ENCODE measurements at regions not wholly inside any gene's neighbourhood (a gene's known extent, or its start where the extent isn't known, plus 50 kb on each side); places are given as distances from the start of the nearest gene placed in this dataset.
"Not testable (repeated sequence)": the region's sequence is repeated elsewhere in the genome, so short reads cannot be mapped to it uniquely, and the experiment has no call there.

DNA sequence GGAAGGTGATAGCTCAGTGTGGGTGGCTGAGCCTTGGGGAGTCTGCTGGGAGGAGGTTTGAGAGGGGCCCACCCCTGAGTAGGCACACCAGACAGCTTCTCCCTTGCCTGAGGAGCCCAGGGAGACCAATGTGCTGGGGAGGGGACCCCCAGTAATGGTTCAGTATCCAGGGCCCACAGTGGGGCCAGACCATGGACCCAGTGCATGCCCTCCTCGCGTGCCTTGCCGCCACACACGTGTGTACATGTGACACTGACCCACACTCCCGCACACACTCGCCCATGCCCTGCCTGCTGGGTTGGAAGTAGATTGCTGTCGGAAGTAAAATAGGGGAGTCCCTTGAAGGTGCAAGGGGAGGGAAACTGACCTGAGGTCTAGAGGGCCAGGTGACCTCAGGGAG lies 184.3 kb downstream of the TBC1D2B start:
- H3K27ac Mint-ChIP-seq (ENCODE audit: unreplicated experiment); H3K27me3 Mint-ChIP-seq (ENCODE audit: unreplicated experiment); DNase-seq (ENCODE audit: extremely low spot score, unreplicated experiment); H3K4me3 Mint-ChIP-seq (ENCODE audit: unreplicated experiment); H3K9me3 Mint-ChIP-seq (ENCODE audit: unreplicated experiment); H3K36me3 Mint-ChIP-seq (ENCODE audit: unreplicated experiment): not testable (repeated sequence)
- peaks cover 50% of the 10 kb centered on the region for H3K4me1 Mint-ChIP-seq (ENCODE audit: unreplicated experiment)

GRCh38 chr15:77892335-77892734 lies 185.2 kb downstream of the TBC1D2B start:
- Mint-ChIP-seq H3K27ac (ENCODE audit: unreplicated experiment) (no peak overlapping the region), H3K4me3 (ENCODE audit: unreplicated experiment) (no peak overlapping the region), H3K27me3 (ENCODE audit: unreplicated experiment) (no peaks in the 10 kb centered on the region), H3K36me3 (ENCODE audit: unreplicated experiment) (no peaks in the 10 kb centered on the region), H3K9me3 (ENCODE audit: unreplicated experiment) (no peaks in the 10 kb centered on the region), H3K4me1 (ENCODE audit: unreplicated experiment) (peaks cover 54% of the 10 kb centered on the region)
- no peak for TF ChIP-seq CTCF (IDR thresholded peaks at IDR 0.05)
- no peak for DNase-seq (ENCODE audit: extremely low spot score, unreplicated experiment)

DNA sequence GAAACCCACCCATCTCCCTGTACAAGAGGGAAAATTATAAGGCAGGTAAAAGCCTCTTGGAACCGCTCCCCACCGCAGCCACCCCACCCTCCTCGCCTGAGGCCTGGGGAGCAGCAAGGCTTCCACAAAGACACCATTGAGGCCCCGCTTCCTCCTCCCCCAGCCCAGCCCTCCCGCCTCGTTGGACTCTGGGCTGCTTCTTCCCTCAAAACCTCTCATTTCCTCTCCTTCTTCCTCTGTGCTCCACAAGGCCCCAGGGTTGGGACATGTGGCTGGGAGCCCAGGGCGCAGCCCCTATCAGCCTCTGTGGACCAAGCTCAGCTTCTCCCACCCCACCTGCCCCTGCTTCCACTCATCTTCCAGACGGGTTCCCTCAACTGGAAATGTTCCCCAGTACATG lies 185.6 kb downstream of the TBC1D2B start:
- peaks cover 56% of the 10 kb centered on the region for H3K4me1 Mint-ChIP-seq (ENCODE audit: unreplicated experiment)
- not testable (repeated sequence) for H3K4me3 Mint-ChIP-seq (ENCODE audit: unreplicated experiment); H3K36me3 Mint-ChIP-seq (ENCODE audit: unreplicated experiment); H3K9me3 Mint-ChIP-seq (ENCODE audit: unreplicated experiment); DNase-seq (ENCODE audit: extremely low spot score, unreplicated experiment); H3K27ac Mint-ChIP-seq (ENCODE audit: unreplicated experiment); H3K27me3 Mint-ChIP-seq (ENCODE audit: unreplicated experiment)

GRCh38 chr15:77890911-77891801 lies 186.4 kb downstream of the TBC1D2B start:
- H3K27me3 Mint-ChIP-seq (ENCODE audit: unreplicated experiment); H3K9me3 Mint-ChIP-seq (ENCODE audit: unreplicated experiment); H3K36me3 Mint-ChIP-seq (ENCODE audit: unreplicated experiment); DNase-seq (ENCODE audit: extremely low spot score, unreplicated experiment): not testable (repeated sequence)
- Mint-ChIP-seq H3K27ac (ENCODE audit: unreplicated experiment) (peak overlapping the region; percentile 73), H3K4me1 (ENCODE audit: unreplicated experiment) (peaks cover 58% of the 10 kb centered on the region), H3K4me3 (ENCODE audit: unreplicated experiment) (peak overlapping the region; percentile 35)

DNA sequence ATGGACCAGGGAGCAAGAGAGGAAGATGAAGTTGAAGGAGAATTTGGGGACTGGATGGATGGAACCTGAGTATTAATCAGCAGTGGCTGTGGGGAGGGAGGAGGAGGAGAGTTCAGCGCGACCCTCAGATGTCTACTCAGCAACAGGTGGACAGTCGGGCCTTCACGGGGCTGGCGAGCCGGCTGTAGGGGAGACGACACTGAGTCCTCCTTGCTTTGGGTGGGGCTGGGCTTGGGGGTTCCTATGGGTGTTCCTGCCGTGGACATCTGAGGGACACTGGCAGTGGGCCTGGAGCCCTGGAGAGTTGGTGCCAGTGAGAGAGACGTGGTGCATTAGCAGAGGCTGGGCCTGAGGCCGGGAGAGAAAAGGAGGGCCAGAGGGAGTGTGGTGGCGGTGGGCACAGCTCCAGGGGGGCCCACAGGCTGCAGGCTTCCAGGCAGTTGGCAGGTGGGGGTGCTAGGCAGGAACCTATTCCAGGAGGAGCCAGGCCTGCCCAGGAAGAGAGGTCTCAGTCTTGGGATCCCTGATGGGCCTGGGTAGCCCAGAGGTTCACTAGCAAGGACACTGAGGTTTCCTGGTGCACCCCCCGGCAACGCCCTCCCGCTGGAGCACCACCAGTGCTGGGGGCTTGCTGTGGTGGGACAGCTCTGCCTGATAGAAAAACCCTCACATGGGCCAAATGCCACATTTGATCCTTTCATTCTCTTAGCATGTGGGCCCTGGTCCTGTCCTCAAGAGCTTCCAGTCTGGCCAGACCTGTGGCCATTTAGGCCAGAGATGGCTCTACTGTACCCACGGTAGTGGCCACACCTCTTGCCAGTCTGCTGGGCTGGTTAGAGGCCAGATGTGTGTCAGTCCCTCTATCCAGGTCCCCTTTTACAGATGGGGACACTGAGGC lies 187.4 kb downstream of the TBC1D2B start:
- not testable (repeated sequence) for H3K9me3 Mint-ChIP-seq (ENCODE audit: unreplicated experiment); DNase-seq (ENCODE audit: extremely low spot score, unreplicated experiment); H3K36me3 Mint-ChIP-seq (ENCODE audit: unreplicated experiment); H3K27me3 Mint-ChIP-seq (ENCODE audit: unreplicated experiment)
- Mint-ChIP-seq H3K4me1 (ENCODE audit: unreplicated experiment) (peaks cover 56% of the 10 kb centered on the region), H3K27ac (ENCODE audit: unreplicated experiment) (peak overlapping the region; percentile 97), H3K4me3 (ENCODE audit: unreplicated experiment) (peak overlapping the region; percentile 33)

DNA sequence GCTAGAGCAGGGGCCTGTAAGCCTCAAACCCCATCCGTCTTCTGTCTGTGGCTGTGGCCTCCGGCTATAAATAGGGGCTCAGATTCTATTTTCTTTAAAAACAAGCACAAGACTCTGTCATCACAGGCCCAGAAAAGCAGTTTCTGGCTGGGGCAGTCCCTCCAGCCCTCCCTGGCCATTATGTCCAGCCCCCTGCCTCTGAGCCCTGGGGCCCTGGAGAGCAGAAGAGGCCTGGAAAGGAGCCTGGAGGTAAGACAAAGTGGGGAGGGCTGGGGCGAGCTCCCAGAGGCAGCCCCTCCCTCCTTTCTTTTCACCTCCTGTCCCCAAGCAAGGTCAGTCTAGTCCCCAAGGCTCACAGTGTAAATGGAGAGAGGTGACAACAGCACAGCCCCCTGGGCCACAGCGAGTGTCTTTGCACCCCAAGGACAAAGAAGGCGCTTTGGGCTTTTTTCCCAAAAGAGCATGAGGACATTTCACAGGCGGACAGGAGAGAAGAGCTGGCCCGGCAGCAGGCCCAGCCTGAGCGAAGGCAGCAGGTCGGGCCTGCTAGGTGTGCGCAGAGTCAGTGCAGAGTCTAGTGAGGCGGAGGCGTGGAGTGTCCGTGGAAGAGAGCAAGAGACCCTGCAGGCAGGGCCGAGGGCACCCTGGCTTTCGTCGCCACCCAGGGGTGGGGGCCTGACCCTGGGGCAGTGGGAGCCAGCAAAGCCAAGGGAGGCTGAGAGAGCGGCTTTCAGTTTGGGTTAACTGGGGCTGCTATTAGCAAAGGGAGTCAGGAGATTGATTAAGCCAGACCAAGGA lies 188.3 kb downstream of the TBC1D2B start:
- peak overlapping the region; percentile 33 for H3K4me3 Mint-ChIP-seq (ENCODE audit: unreplicated experiment)
- no peak for TF ChIP-seq CTCF (IDR thresholded peaks at IDR 0.05)
- no peaks in the 10 kb centered on the region for H3K9me3 Mint-ChIP-seq (ENCODE audit: unreplicated experiment)
- H3K4me1 Mint-ChIP-seq (ENCODE audit: unreplicated experiment) = peaks cover 49% of the 10 kb centered on the region
- peak overlapping the region; percentile 97 for H3K27ac Mint-ChIP-seq (ENCODE audit: unreplicated experiment)
- no peak for DNase-seq (ENCODE audit: extremely low spot score, unreplicated experiment)
- H3K27me3 Mint-ChIP-seq (ENCODE audit: unreplicated experiment) = no peaks in the 10 kb centered on the region
- H3K36me3 Mint-ChIP-seq (ENCODE audit: unreplicated experiment) = no peaks in the 10 kb centered on the region

- H3K36me3 Mint-ChIP-seq (ENCODE audit: unreplicated experiment); DNase-seq (ENCODE audit: extremely low spot score, unreplicated experiment); H3K27me3 Mint-ChIP-seq (ENCODE audit: unreplicated experiment); H3K4me3 Mint-ChIP-seq (ENCODE audit: unreplicated experiment); H3K9me3 Mint-ChIP-seq (ENCODE audit: unreplicated experiment): not testable (repeated sequence)
- Mint-ChIP-seq H3K4me1 (ENCODE audit: unreplicated experiment) (peaks cover 42% of the 10 kb centered on the region), H3K27ac (ENCODE audit: unreplicated experiment) (peak overlapping the region; percentile 82)
Observed at GRCh38 chr15:77887563-77888429, 189.7 kb downstream of the TBC1D2B start.
